IMR-90 (cell line): ENCODE measurements at regions not wholly inside any gene's neighbourhood (a gene's known extent, or its start where the extent isn't known, plus 50 kb on each side); places are given as distances from the start of the nearest gene placed in this dataset.

Experiments
- ATAC-seq: fragments of 200-7000 bp; cut with Tn5 transposase; 2 replicates; pipeline ENCODE4 v1.9.1; 2020; ENCODE audit warnings: low read depth, mild to moderate bottlenecking, moderate library complexity
- BruUV-seq: library from RNA; stranded (reverse); fragments of 400-500 nt; replicated peaks from 2 replicates; lab custom pipeline; 2021; lab: Mats Ljungman, UMichigan
- CTCF ChIA-PET: fragments of 300-600 bp; formaldehyde crosslinking; extraction: SDS; loops from one replicate; lab custom pipeline; 2021; ENCODE audit warnings: antibody characterized with exemption; lab: Yijun Ruan, JAX
- POLR2A ChIA-PET: fragments of 300-600 bp; sonication (Branson Sonifier 250); formaldehyde crosslinking; loops from one replicate; lab custom pipeline; 2022; ENCODE audit warnings: antibody characterized with exemption; ENCODE audit not compliant: unreplicated experiment; lab: Charles Lee
- DNase-seq: peaks from one replicate; pipeline ENCODE4 v3.0.0; 2013
- H2AFZ ChIP-seq: replicated peaks from 2 replicates; pipeline ENCODE3; 2013; ENCODE audit warnings: low read length, mild to moderate bottlenecking; ENCODE audit not compliant: poor library complexity
- H2AK5ac ChIP-seq: 2 replicates; pipeline ENCODE4 v1.6.1; 2013; ENCODE audit warnings: low read depth, low read length, inconsistent platforms
- H2AK9ac ChIP-seq: replicated peaks from 2 replicates; pipeline ENCODE3; 2013; ENCODE audit warnings: mild to moderate bottlenecking, low read depth, low read length, moderate library complexity; ENCODE audit not compliant: poor library complexity
- H2BK120ac ChIP-seq: 2 replicates; pipeline ENCODE4 v1.6.1; 2013; ENCODE audit warnings: low read depth, low read length, inconsistent platforms
- H2BK15ac ChIP-seq: 3 replicates; pipeline ENCODE4 v1.6.1; 2013; ENCODE audit warnings: low read depth, low read length, inconsistent platforms
- H2BK20ac ChIP-seq: 2 replicates; pipeline ENCODE4 v1.6.1; 2013; ENCODE audit warnings: low read depth, mild to moderate bottlenecking, inconsistent platforms, low read length, moderate library complexity
- H2BK5ac ChIP-seq: 2 replicates; pipeline ENCODE4 v1.6.1; 2013; ENCODE audit warnings: mild to moderate bottlenecking, low read depth, low read length, inconsistent platforms; ENCODE audit not compliant: poor library complexity, severe bottlenecking
- H3K14ac ChIP-seq: replicated peaks from 2 replicates; pipeline ENCODE4 v1.6.1; 2013; ENCODE audit warnings: low read depth, low read length, inconsistent platforms
- H3K18ac ChIP-seq: 2 replicates; pipeline ENCODE4 v1.6.1; 2013; ENCODE audit warnings: low read depth, low read length, control low read depth
- H3K23ac ChIP-seq: 2 replicates; pipeline ENCODE4 v1.6.1; 2013; ENCODE audit warnings: low read depth, low read length, inconsistent platforms
- H3K27ac ChIP-seq: 2 replicates; pipeline ENCODE4 v1.5.1; 2013; ENCODE audit warnings: mild to moderate bottlenecking, control low read depth, low read length; ENCODE audit not compliant: insufficient read depth
- H3K27me3 ChIP-seq: 2 replicates; pipeline ENCODE4 v1.6.1; 2013; ENCODE audit warnings: low read length; ENCODE audit not compliant: control insufficient read depth, insufficient read depth
- H3K36me3 ChIP-seq: 2 replicates; pipeline ENCODE4 v1.6.1; 2013; ENCODE audit warnings: low read length, mixed read lengths; ENCODE audit not compliant: control insufficient read depth, insufficient read depth
- H3K4ac ChIP-seq: 2 replicates; pipeline ENCODE4 v1.6.1; 2013; ENCODE audit warnings: low read depth, low read length, inconsistent platforms
- H3K4me1 ChIP-seq: 2 replicates; pipeline ENCODE4 v1.6.1; 2013; ENCODE audit warnings: low read length, mixed read lengths; ENCODE audit not compliant: control insufficient read depth, insufficient read depth
- H3K4me2 ChIP-seq: 2 replicates; pipeline ENCODE4 v1.6.1; 2013; ENCODE audit warnings: low read depth, mild to moderate bottlenecking, control low read depth, low read length, moderate library complexity
- H3K4me3 ChIP-seq: 2 replicates; pipeline ENCODE4 v1.5.1; 2013; ENCODE audit warnings: low read depth, mild to moderate bottlenecking, control low read depth, low read length, moderate library complexity; ENCODE audit not compliant: insufficient read depth
- H3K56ac ChIP-seq: 2 replicates; pipeline ENCODE4 v1.6.1; 2013; ENCODE audit warnings: low read length, inconsistent platforms; ENCODE audit not compliant: insufficient read depth; ENCODE audit errors: extremely low read depth
- H3K79me1 ChIP-seq, 2 experiments: 2 replicates each; pipeline ENCODE4 v1.6.1; 2013; ENCODE audit warnings: low read length in 2 of 2, inconsistent platforms in 1 of 2, low read depth in 1 of 2
- H3K9ac ChIP-seq: 2 replicates; pipeline ENCODE4 v1.6.1; 2013; ENCODE audit warnings: low read depth, low read length, control low read depth
- H3K9me1 ChIP-seq: 2 replicates; pipeline ENCODE4 v1.6.1; 2013; ENCODE audit warnings: low read length, inconsistent platforms; ENCODE audit not compliant: insufficient read depth
- H3K9me3 ChIP-seq: 2 replicates; pipeline ENCODE4 v1.6.1; 2013; ENCODE audit warnings: low read length; ENCODE audit not compliant: control insufficient read depth, insufficient read depth
- H4K20me1 ChIP-seq: 2 replicates; pipeline ENCODE4 v1.6.1; 2013; ENCODE audit warnings: low read length, inconsistent platforms; ENCODE audit not compliant: insufficient read depth
- H4K5ac ChIP-seq: 2 replicates; pipeline ENCODE4 v1.6.1; 2013; ENCODE audit warnings: mild to moderate bottlenecking, low read depth, low read length, control low read depth
- H4K8ac ChIP-seq, 2 experiments: 2 replicates each; pipeline ENCODE4 v1.6.1; 2013; ENCODE audit warnings: low read depth in 2 of 2, low read length in 2 of 2, control low read depth in 1 of 2, inconsistent platforms in 1 of 2
- H4K91ac ChIP-seq: 2 replicates; pipeline ENCODE4 v1.6.1; 2013; ENCODE audit warnings: low read depth, low read length, inconsistent platforms; ENCODE audit not compliant: insufficient read depth
- CTCF ChIP-seq: conservative IDR thresholded peaks from 2 replicates; pipeline ENCODE4 v1.5.1; 2012; ENCODE audit warnings: mild to moderate bottlenecking, low read depth, low read length, improper control_type of control experiment
- MAFK ChIP-seq: IDR thresholded peaks from 2 replicates; pipeline ENCODE4 v1.6.1; 2012; ENCODE audit warnings: low read depth, low read length, improper control_type of control experiment
- MAZ ChIP-seq: IDR thresholded peaks from 2 replicates; pipeline ENCODE4 v1.6.1; 2012; ENCODE audit warnings: low read depth, mild to moderate bottlenecking, low read length, improper control_type of control experiment, moderate library complexity, borderline replicate concordance
- RCOR1 ChIP-seq: IDR thresholded peaks from 2 replicates; pipeline ENCODE4 v1.6.1; 2012; ENCODE audit warnings: mild to moderate bottlenecking, low read length, improper control_type of control experiment; ENCODE audit not compliant: insufficient replicate concordance
- RFX5 ChIP-seq: IDR thresholded peaks from 2 replicates; pipeline ENCODE4 v1.8.0; 2012; ENCODE audit warnings: low read depth, mild to moderate bottlenecking, low read length, moderate library complexity
- SMC3 ChIP-seq: fragments of 150-350 bp; IDR thresholded peaks from 2 replicates; pipeline ENCODE4 v1.6.1; 2016; ENCODE audit warnings: low read depth, mild to moderate bottlenecking, antibody characterized with exemption, low read length, moderate library complexity
- WGBS, 2 experiments: methylation state at CpG; one replicate each; pipeline versions ENCODE4 v1.1.5 to v1.1.7; 2013; ENCODE audit warnings: missing lambda C conversion rate in 2 of 2; ENCODE audit not compliant: insufficient read length in 1 of 2; ENCODE audit errors: extremely low coverage in 2 of 2; 5-methylcytosine and 5-hydroxymethylcytosine counted together
- dilution Hi-C: fragments of 300-500 bp; cut with HindIII; formaldehyde crosslinking; loops from one replicate; pipeline ENCODE4 v1.14.3; 2018; ENCODE audit warnings: low sequenced_read_pairs; ENCODE audit not compliant: unreplicated experiment
- in situ Hi-C: fragments of 300-500 bp; cut with MboI; formaldehyde crosslinking; loops from 3 replicates; pipeline ENCODE4 v1.14.3; 2019; ENCODE audit warnings: low sequenced_read_pairs, inconsistent platforms, mixed read lengths
- intact Hi-C: fragments of 100-400 bp; cut with micrococcal nuclease; formaldehyde crosslinking; loops from 2 replicates; pipeline ENCODE4 v1.10.0; 2022

GRCh38 chr3:6444888-6445658 is 415.8 kb upstream of the GRM7 start:
- H3K18ac ChIP-seq: no peak overlapping the region
- no peaks in the 10 kb centered on the region for H3K36me3 ChIP-seq
- dilution Hi-C loops (no loop called here), intact Hi-C loops (no loop called here), in situ Hi-C loops (no loop called here)
- no peak overlapping the region for H2AFZ ChIP-seq
- H3K14ac ChIP-seq: no peak overlapping the region
- ChIA-PET POLR2A (no interaction called here), CTCF (no interaction called here)
- H3K9me1 ChIP-seq: no peaks in the 10 kb centered on the region
- no peak overlapping the region for H3K9ac ChIP-seq
- no peak overlapping the region for H2AK5ac ChIP-seq
- H3K27ac ChIP-seq: no peak overlapping the region
- ATAC-seq: no peak
- no peak for DNase-seq
- H3K23ac ChIP-seq: no peak overlapping the region
- H4K5ac ChIP-seq: no peak overlapping the region
- H2BK15ac ChIP-seq: no peak overlapping the region
- H3K27me3 ChIP-seq: no peaks in the 10 kb centered on the region
- H4K91ac ChIP-seq: no peak overlapping the region
- H3K4me2 ChIP-seq: no peak overlapping the region
- no peak overlapping the region for H4K8ac ChIP-seq
- no peak overlapping the region for H3K56ac ChIP-seq
- H2BK120ac ChIP-seq: no peak overlapping the region
- no peaks in the 10 kb centered on the region for H3K4me1 ChIP-seq
- no peaks in the 10 kb centered on the region for H3K79me1 ChIP-seq
- H2BK5ac ChIP-seq: no peak overlapping the region
- TF ChIP-seq RFX5 (no peak), RCOR1 (no peak), CTCF (no peak), MAZ (no peak), MAFK (no peak), SMC3 (no peak)
- no peak overlapping the region for H3K4ac ChIP-seq
- no peak overlapping the region for H3K4me3 ChIP-seq
- WGBS, 2 experiments: no CpG with 5 or more reads among the region's 1 CpG
- H3K9me3 ChIP-seq: peaks cover 18% of the 10 kb centered on the region
- H2AK9ac ChIP-seq: no peak overlapping the region
- no TSS peak for BruUV-seq
- no peak overlapping the region for H2BK20ac ChIP-seq
- H4K20me1 ChIP-seq: no peaks in the 10 kb centered on the region
